ENCODE measurements at regions not wholly inside any gene's neighbourhood (a gene's known extent, or its start where the extent isn't known, plus 50 kb on each side); places are given as distances from the start of the nearest gene placed in this dataset.

- no peaks in the 10 kb centered on the region for H3K4me1 ChIP-seq (ENCODE audit: control insufficient read depth, extremely low read depth, insufficient read depth, low read length)
- H3K4me2 ChIP-seq (ENCODE audit: extremely low read depth, insufficient read depth, low read length) = no peak overlapping the region
- TF ChIP-seq CTCF (conservative IDR thresholded peaks at IDR 0.05 in 1 of 2, IDR thresholded peaks at IDR 0.05 in 1 of 2; ENCODE audit: low read depth in 1 of 2, low read length in 2 of 2) = no peak
- no peak for TF ChIP-seq EZH2 (IDR thresholded peaks at IDR 0.05; ENCODE audit: low read length, missing control alignments)
- no peaks in the 10 kb centered on the region for H3K79me2 ChIP-seq (ENCODE audit: control insufficient read depth, insufficient read depth, low read length)
- no peaks in the 10 kb centered on the region for H3K36me3 ChIP-seq (ENCODE audit: control insufficient read depth, insufficient read depth, low read length)
- H3K9ac ChIP-seq (ENCODE audit: insufficient read depth, low read length) = no peak overlapping the region
- no peaks in the 10 kb centered on the region for H3K27me3 ChIP-seq (ENCODE audit: control insufficient read depth, insufficient read depth, low read length)
- no peaks in the 10 kb centered on the region for H4K20me1 ChIP-seq (ENCODE audit: control insufficient read depth, extremely low read depth, insufficient read depth, low read length)
- no peak overlapping the region for H3K4me3 ChIP-seq (replicated peaks in 1 of 4; ENCODE audit: control extremely low read depth in 1 of 4, insufficient read depth in 1 of 4, low read depth in 3 of 4, low read length in 4 of 4)
- no peaks in the 10 kb centered on the region for H3K9me3 ChIP-seq (ENCODE audit: control insufficient read depth, insufficient read depth, low read depth, low read length)
- no peak overlapping the region for H2AFZ ChIP-seq (ENCODE audit: low read length)
- H3K27ac ChIP-seq (ENCODE audit: insufficient read depth, low read length) = no peak overlapping the region
- no peak for DNase-seq (ENCODE audit: low read depth in 2 of 2)
Measured at GRCh38 chr5:136894070-136894469, 528.7 kb upstream of the TRPC7 start.

GRCh38 chr5:136892000-136892399, 526.7 kb upstream of the TRPC7 start:
- no peak overlapping the region for H3K4me2 ChIP-seq (ENCODE audit: extremely low read depth, insufficient read depth, low read length)
- no peaks in the 10 kb centered on the region for H3K9me3 ChIP-seq (ENCODE audit: control insufficient read depth, insufficient read depth, low read depth, low read length)
- H3K4me1 ChIP-seq (ENCODE audit: control insufficient read depth, extremely low read depth, insufficient read depth, low read length) = no peaks in the 10 kb centered on the region
- H2AFZ ChIP-seq (ENCODE audit: low read length) = no peak overlapping the region
- H3K9ac ChIP-seq (ENCODE audit: insufficient read depth, low read length) = no peak overlapping the region
- H3K27me3 ChIP-seq (ENCODE audit: control insufficient read depth, insufficient read depth, low read length) = no peaks in the 10 kb centered on the region
- no peak overlapping the region for H3K27ac ChIP-seq (ENCODE audit: insufficient read depth, low read length)
- H4K20me1 ChIP-seq (ENCODE audit: control insufficient read depth, extremely low read depth, insufficient read depth, low read length) = no peaks in the 10 kb centered on the region
- H3K4me3 ChIP-seq (replicated peaks in 1 of 4; ENCODE audit: control extremely low read depth in 1 of 4, insufficient read depth in 1 of 4, low read depth in 3 of 4, low read length in 4 of 4) = no peak overlapping the region
- H3K36me3 ChIP-seq (ENCODE audit: control insufficient read depth, insufficient read depth, low read length) = no peaks in the 10 kb centered on the region
- H3K79me2 ChIP-seq (ENCODE audit: control insufficient read depth, insufficient read depth, low read length) = no peaks in the 10 kb centered on the region
- DNase-seq (ENCODE audit: low read depth in 2 of 2) = no peak
- TF ChIP-seq CTCF (conservative IDR thresholded peaks at IDR 0.05 in 1 of 2, IDR thresholded peaks at IDR 0.05 in 1 of 2; ENCODE audit: low read depth in 1 of 2, low read length in 2 of 2) (no peak), EZH2 (IDR thresholded peaks at IDR 0.05; ENCODE audit: low read length, missing control alignments) (no peak)

- Histone ChIP-seq H3K4me1 (ENCODE audit: control insufficient read depth, extremely low read depth, insufficient read depth, low read length) (no peaks in the 10 kb centered on the region), H3K9ac (ENCODE audit: insufficient read depth, low read length) (no peak overlapping the region), H2AFZ (ENCODE audit: low read length) (no peak overlapping the region), H4K20me1 (ENCODE audit: control insufficient read depth, extremely low read depth, insufficient read depth, low read length) (no peaks in the 10 kb centered on the region), H3K27ac (ENCODE audit: insufficient read depth, low read length) (no peak overlapping the region), H3K27me3 (ENCODE audit: control insufficient read depth, insufficient read depth, low read length) (no peaks in the 10 kb centered on the region), H3K4me2 (ENCODE audit: extremely low read depth, insufficient read depth, low read length) (no peak overlapping the region), H3K36me3 (ENCODE audit: control insufficient read depth, insufficient read depth, low read length) (no peaks in the 10 kb centered on the region), H3K79me2 (ENCODE audit: control insufficient read depth, insufficient read depth, low read length) (no peaks in the 10 kb centered on the region), H3K4me3 (replicated peaks in 1 of 4; ENCODE audit: control extremely low read depth in 1 of 4, insufficient read depth in 1 of 4, low read depth in 3 of 4, low read length in 4 of 4) (no peak overlapping the region), H3K9me3 (ENCODE audit: control insufficient read depth, insufficient read depth, low read depth, low read length) (no peaks in the 10 kb centered on the region)
- no peak for DNase-seq (ENCODE audit: low read depth in 2 of 2)
- TF ChIP-seq EZH2 (IDR thresholded peaks at IDR 0.05; ENCODE audit: low read length, missing control alignments) (no peak), CTCF (conservative IDR thresholded peaks at IDR 0.05 in 1 of 2, IDR thresholded peaks at IDR 0.05 in 1 of 2; ENCODE audit: low read depth in 1 of 2, low read length in 2 of 2) (no peak)
Measured at GRCh38 chr5:136891175-136891972, 526.0 kb upstream of the TRPC7 start.
